Transverse colon (tissue), 4 donors: ENCODE measurements at regions not wholly inside any gene's neighbourhood (a gene's known extent, or its start where the extent isn't known, plus 50 kb on each side); places are given as distances from the start of the nearest gene placed in this dataset.

Source experiments
- DNase-seq: peaks from one replicate; pipeline ENCODE4 v3.0.0-alpha.2; 2019
- H3K27ac ChIP-seq, 4 donors: fragments of 200-600 bp; sonication (generic); 2 replicates each; pipeline ENCODE4 v1.5.1; 2016 to 2018; ENCODE audit warnings: inconsistent platforms in 4 of 4
- H3K27me3 ChIP-seq: fragments of 200-600 bp; sonication (generic); 2 replicates; pipeline ENCODE4 v1.5.1; 2017; ENCODE audit warnings: inconsistent platforms
- H3K36me3 ChIP-seq, 4 donors: fragments of 200-600 bp; sonication (generic); 2 replicates each; pipeline ENCODE4 v1.5.1; 2017 to 2019; ENCODE audit warnings: inconsistent platforms in 4 of 4
- H3K4me1 ChIP-seq, 4 donors: fragments of 200-600 bp; sonication (generic); 2 replicates each; pipeline ENCODE4 v1.5.1; 2017 to 2020; ENCODE audit warnings: inconsistent platforms in 4 of 4
- H3K4me3 ChIP-seq, 4 donors: fragments of 200-600 bp; sonication (generic); 1 replicate in 1 of 4; 2 replicates in 3 of 4; pipeline versions ENCODE4 v1.5.1 to v1.6.1; 2017 to 2019; ENCODE audit warnings: inconsistent platforms in 4 of 4
- H3K9me3 ChIP-seq, 2 donors: fragments of 200-600 bp; sonication (generic); 2 replicates each; pipeline ENCODE4 v1.5.1; 2017 to 2019; ENCODE audit warnings: inconsistent platforms in 2 of 2
- CTCF ChIP-seq, 5 experiments: fragments of 200-600 bp in 3 of 5; fragments of 450-650 bp in 2 of 5; sonication (generic) in 3 of 5; IDR thresholded peaks; 1 replicate in 2 of 5; 2 replicates in 3 of 5; pipeline ENCODE4 v1.5.1; 2016 to 2017; ENCODE audit warnings: antibody characterized with exemption in 5 of 5, inconsistent platforms in 3 of 5, mild to moderate bottlenecking in 2 of 5, moderate library complexity in 1 of 5
- EP300 ChIP-seq: sonication (generic); formaldehyde crosslinking; IDR thresholded peaks from one replicate; pipeline ENCODE4 v1.6.1; 2017; ENCODE audit warnings: antibody characterized with exemption, low read depth
- POLR2A ChIP-seq: fragments of 450-650 bp; IDR thresholded peaks from one replicate; pipeline ENCODE4 v1.6.1; 2016; ENCODE audit warnings: antibody characterized with exemption, mild to moderate bottlenecking, moderate library complexity
- POLR2AphosphoS5 ChIP-seq, 3 donors: sonication (generic); formaldehyde crosslinking; IDR thresholded peaks; one replicate each; pipeline ENCODE4 v1.6.1; 2016; ENCODE audit warnings: antibody characterized with exemption in 3 of 3
- WGBS, 2 donors: methylation state at CpG; one replicate each; pipeline ENCODE4 v1.1.5; 2018; ENCODE audit warnings: low coverage in 1 of 2; 5-methylcytosine and 5-hydroxymethylcytosine counted together
- in situ Hi-C, 4 donors: fragments of 200-750 bp; cut with MboI; loops; one replicate each; pipeline versions ENCODE4 v1.15.0 to v1.15.1; 2017; ENCODE audit warnings: low sequenced_read_pairs in 3 of 4, low pct_ligation_motif_present in 1 of 4, low pct_unique_long_range_greater_than_20kb in 1 of 4
- intact Hi-C: fragments of 100-400 bp; cut with DNase I; formaldehyde crosslinking; loops from one replicate; pipeline ENCODE4 v1.15.1; 2023; ENCODE audit warnings: low total_unique reads

GRCh38 chr9:23573800-23574199 lies 252.2 kb downstream of the ELAVL2 start:
- no peak for DNase-seq
- intact Hi-C loops: loop anchor here (10.0 kb wide), 1 partner anchor 1209 kb away; no protein-coding TSS in a partner anchor
- H3K4me1 ChIP-seq: no peaks in the 10 kb centered on the region
- H3K36me3 ChIP-seq: no peaks in the 10 kb centered on the region
- H3K9me3 ChIP-seq: no peaks in the 10 kb centered on the region
- in situ Hi-C loops: no loop called here
- H3K4me3 ChIP-seq: no peak overlapping the region
- no peak overlapping the region for H3K27ac ChIP-seq
- H3K27me3 ChIP-seq: no peaks in the 10 kb centered on the region
- TF ChIP-seq POLR2AphosphoS5 (IDR thresholded peaks at IDR 0.05) (no peak), EP300 (no peak), CTCF (IDR thresholded peaks at IDR 0.05) (no peak), POLR2A (no peak)

- DNase-seq: no peak
- Histone ChIP-seq H3K27ac (no peak overlapping the region), H3K36me3 (no peaks in the 10 kb centered on the region), H3K4me3 (no peak overlapping the region), H3K9me3 (no peaks in the 10 kb centered on the region), H3K27me3 (no peaks in the 10 kb centered on the region), H3K4me1 (no peaks in the 10 kb centered on the region)
- WGBS, 2 donors: 20 to 44% methylated on average over 1 of the region's 1 CpG
- intact Hi-C loops: loop anchor here (10.0 kb wide), 1 partner anchor 1213 kb away; no protein-coding TSS in a partner anchor
- TF ChIP-seq EP300 (no peak), POLR2AphosphoS5 (IDR thresholded peaks at IDR 0.05) (no peak), CTCF (IDR thresholded peaks at IDR 0.05) (no peak), POLR2A (no peak)
- in situ Hi-C loops: no loop called here
These were observed 248.4 kb downstream of the ELAVL2 start for GRCh38 chr9:23577611-23578010.

DNA sequence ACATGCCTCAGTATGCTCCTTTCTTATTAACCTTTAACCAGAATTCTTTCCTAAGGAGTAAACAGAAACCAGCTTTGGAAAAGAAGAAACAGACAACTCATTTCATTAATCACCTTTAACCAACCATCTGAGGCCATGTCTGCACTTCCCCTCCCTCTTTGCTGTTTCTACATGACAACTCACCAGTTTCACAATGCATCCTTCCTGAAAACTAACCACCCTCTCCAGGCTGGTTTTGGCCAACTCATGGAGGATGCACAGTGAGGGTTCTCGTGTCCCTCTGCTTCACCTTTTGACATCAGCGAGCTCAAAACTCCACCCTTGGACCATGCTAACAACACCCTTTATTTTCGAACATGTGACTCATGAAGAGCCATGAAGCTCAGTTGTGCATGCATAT lies 244.1 kb downstream of the ELAVL2 start:
- DNase-seq: no peak
- intact Hi-C loops (loop anchor here (5.0 to 10.0 kb wide), 2 partner anchors 53 to 835 kb away; no protein-coding TSS in a partner anchor), in situ Hi-C loops (no loop called here)
- TF ChIP-seq CTCF (IDR thresholded peaks at IDR 0.05) (no peak), POLR2AphosphoS5 (IDR thresholded peaks at IDR 0.05) (no peak), POLR2A (no peak), EP300 (no peak)
- H3K4me3 ChIP-seq: no peak overlapping the region
- H3K36me3 ChIP-seq: no peaks in the 10 kb centered on the region
- no peak overlapping the region for H3K27ac ChIP-seq
- no peaks in the 10 kb centered on the region for H3K9me3 ChIP-seq
- 60 to 76% methylated on average over 3 of the region's 3 CpGs for WGBS, 2 donors
- no peaks in the 10 kb centered on the region for H3K4me1 ChIP-seq
- H3K27me3 ChIP-seq: no peaks in the 10 kb centered on the region

DNA sequence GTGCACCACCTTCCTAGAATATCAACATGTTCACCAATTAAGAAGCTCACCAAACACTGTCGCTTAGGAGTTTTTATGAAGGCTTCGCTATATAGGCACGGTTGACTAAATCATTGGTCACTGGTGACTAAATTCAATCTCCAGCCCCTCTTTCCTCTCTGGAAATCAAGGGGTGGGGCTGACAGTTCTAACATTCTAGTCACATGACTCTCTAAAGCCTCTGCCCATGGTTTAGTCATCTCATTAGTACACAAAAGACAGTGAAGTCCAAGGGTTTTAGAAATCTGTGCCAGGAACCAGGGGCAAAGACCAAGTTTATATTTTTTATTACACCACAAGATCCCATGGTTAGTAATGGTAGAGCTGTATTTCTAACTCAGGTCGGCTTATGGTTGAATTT lies 243.2 kb downstream of the ELAVL2 start:
- 85 to 86% methylated on average over 3 to 4 of the region's 4 CpGs for WGBS, 2 donors
- Histone ChIP-seq H3K27me3 (no peaks in the 10 kb centered on the region), H3K36me3 (no peaks in the 10 kb centered on the region), H3K4me3 (no peak overlapping the region), H3K4me1 (no peaks in the 10 kb centered on the region), H3K9me3 (no peaks in the 10 kb centered on the region), H3K27ac (no peak overlapping the region)
- DNase-seq: no peak
- in situ Hi-C loops (no loop called here), intact Hi-C loops (loop anchor here (5.0 to 10.0 kb wide), 2 partner anchors 52 to 834 kb away; no protein-coding TSS in a partner anchor)
- no peak for TF ChIP-seq EP300
- TF ChIP-seq POLR2AphosphoS5 (IDR thresholded peaks at IDR 0.05): no peak
- no peak for TF ChIP-seq CTCF (IDR thresholded peaks at IDR 0.05)
- no peak for TF ChIP-seq POLR2A
